GM12864 (cell line): ENCODE measurements at regions not wholly inside any gene's neighbourhood (a gene's known extent, or its start where the extent isn't known, plus 50 kb on each side); places are given as distances from the start of the nearest gene placed in this dataset.

Source experiments
- DNase-seq: peaks from one replicate; pipeline ENCODE4 v3.0.0-alpha.2; 2011; ENCODE audit warnings: low read depth
- H3K4me3 ChIP-seq: 2 replicates; pipeline ENCODE4 v1.5.1; 2011; ENCODE audit warnings: mild to moderate bottlenecking, low read depth, low read length, control low read depth
- TF ChIP-seq, protein P1 (sequence below): IDR thresholded peaks from 2 replicates; pipeline ENCODE4 v1.5.1; 2011; ENCODE audit warnings: low read depth, mild to moderate bottlenecking, moderate library complexity, low read length, control low read depth, inconsistent platforms; ENCODE audit errors: missing control alignments

DNA sequence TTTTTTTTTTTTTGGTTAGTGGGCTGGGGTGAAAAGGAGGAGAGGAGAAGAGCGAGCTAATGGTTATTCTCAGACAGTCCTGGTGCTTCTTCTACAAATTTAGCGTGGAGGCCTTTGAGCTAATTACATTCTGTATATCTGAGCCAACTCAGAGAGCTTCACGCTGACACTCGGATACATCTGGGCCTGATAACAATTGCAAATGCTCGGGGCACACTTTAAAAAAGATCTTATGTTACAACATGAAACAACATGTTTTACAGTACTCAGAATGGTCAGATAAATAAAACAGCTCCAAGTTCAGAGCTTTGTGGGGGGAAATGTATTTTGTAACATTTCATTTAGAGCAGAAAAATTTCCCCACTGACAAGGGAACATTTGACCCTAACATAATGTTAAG is 966.9 kb upstream of the NR2F2 start:
- no peak for DNase-seq
- no peak overlapping the region for H3K4me3 ChIP-seq
- TF ChIP-seq, protein P1, sequence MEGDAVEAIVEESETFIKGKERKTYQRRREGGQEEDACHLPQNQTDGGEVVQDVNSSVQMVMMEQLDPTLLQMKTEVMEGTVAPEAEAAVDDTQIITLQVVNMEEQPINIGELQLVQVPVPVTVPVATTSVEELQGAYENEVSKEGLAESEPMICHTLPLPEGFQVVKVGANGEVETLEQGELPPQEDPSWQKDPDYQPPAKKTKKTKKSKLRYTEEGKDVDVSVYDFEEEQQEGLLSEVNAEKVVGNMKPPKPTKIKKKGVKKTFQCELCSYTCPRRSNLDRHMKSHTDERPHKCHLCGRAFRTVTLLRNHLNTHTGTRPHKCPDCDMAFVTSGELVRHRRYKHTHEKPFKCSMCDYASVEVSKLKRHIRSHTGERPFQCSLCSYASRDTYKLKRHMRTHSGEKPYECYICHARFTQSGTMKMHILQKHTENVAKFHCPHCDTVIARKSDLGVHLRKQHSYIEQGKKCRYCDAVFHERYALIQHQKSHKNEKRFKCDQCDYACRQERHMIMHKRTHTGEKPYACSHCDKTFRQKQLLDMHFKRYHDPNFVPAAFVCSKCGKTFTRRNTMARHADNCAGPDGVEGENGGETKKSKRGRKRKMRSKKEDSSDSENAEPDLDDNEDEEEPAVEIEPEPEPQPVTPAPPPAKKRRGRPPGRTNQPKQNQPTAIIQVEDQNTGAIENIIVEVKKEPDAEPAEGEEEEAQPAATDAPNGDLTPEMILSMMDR: no peak

DNA sequence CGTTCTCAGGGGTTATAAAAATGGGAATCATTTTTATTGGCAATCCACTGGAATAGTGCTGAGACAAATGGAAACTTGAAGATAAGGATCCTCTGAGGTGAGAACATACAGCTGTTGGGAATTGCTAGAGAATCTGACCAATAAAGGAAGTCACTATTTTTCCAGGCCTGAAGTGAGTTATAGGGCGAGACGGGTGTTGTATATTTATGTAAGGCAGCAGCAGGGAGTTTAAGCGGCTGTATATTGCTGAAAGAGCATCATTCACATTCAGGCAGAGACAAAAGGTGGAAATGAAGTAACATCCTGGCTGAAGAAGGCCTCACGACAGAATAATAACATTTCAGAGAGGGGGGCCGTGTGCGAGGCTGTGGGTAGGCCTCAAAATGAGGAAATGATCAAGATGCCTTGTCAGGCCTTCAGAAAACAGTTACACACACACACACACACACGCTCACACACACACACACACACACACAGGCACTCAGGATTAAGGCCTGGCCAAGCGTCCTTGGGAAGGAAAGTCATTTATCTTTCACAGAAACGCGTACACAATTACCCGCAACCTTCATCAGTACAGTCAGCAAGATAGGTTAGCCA is 964.9 kb upstream of the NR2F2 start:
- TF ChIP-seq, protein P1: no peak
- DNase-seq: no peak

DNA sequence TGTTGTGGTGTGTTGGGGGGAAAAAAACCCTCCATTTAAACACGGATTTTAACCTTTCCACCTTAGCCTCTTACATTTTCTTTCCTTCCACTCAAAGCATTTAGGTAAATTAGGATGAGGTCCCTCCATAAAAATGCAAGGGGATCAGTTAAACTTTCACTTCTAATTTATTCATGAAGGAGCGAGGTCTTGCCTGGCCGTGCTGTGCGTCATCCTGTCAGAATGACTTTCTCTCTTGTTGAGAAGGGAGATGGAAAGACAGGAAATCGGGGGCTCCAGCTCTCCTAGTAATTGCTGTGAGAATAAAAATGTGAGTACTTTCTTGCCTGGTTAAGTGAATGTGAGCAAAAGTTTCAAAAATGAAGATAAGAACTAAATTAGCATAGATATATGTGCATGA is 962.3 kb upstream of the NR2F2 start:
- DNase-seq: no peak
- H3K4me3 ChIP-seq: no peak overlapping the region
- TF ChIP-seq, protein P1: no peak

More for the DNA sequence above, 964.9 kb upstream of the NR2F2 start:
- no peak overlapping the region for H3K4me3 ChIP-seq

DNA sequence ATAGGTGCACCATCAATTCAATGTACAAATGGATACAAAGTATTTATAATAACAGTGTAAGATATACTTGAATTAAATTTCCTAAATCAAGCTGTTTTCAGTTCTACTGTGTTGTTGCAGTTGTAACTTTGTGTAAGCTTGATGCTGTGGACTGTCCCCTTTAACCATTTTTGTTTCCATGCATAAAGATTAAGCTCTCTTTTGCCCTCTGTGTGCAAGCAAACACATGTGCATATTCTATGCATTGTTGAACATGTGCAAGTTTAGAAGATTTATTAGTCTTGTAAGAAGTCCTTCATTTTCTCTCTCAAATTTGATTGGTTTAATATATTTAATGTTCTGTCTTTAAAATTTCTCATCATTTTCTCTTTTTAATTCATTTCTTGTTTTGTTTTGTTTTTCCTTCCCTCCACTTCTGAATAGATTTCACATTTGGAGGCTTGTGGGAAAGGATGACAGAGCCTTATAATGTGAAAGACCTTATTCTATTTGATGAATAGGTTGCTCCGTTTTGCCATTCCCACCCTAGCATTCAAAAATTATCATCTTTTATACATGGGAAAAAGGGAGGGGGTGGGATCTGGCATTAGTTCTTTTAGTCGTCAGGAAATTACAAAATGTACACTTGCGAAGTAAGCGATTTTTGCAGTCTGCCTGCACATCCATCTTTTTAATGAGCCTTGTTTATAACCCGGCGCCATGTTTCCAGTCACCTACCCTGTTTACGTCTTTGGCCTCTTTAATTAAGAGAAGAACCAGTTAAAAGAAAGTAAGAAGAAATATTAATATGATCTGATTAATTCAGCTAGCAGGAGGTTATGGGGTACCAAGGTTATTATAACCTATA is 961.5 kb upstream of the NR2F2 start:
- TF ChIP-seq, protein P1: no peak
- DNase-seq: no peak
- no peak overlapping the region for H3K4me3 ChIP-seq

DNA sequence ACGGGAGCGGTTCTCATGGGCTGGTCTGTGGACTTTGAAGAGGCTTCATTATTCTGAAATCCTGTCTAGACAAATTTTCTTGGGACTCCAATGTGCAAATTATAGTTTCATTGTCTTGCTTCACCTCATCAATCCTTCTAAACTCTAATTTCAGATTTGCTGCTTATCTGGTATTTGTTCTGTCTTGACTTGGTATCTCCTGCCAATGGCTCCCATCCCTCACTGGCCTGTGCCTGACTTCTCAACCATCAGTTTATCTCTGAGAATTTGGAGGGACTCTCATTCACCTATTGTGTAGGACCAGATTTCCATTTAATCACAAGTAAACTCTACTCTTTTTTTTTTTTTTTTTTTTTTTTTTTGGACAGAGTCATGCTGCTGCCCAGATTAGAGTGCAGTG is 960.2 kb upstream of the NR2F2 start:
- H3K4me3 ChIP-seq: no peak overlapping the region
- TF ChIP-seq, protein P1: no peak
- no peak for DNase-seq

DNA sequence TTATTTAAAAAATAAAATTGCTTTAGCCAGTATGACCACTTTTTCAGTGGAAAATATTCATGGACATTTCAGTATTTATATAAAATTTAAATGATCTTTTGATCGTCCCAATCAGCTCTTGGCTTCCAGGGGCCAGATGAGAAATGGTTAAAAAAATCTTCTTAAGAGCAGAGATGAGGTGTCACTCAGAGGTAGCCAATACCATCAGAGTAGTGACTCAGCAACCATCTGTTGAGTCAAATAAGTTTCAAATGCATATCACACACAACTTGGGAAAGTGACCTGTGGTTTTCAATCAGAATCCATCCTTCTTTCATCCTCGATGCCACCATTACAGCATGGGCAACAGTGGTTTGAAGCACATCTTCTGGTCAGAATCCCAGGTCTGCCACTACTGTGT is 958.8 kb upstream of the NR2F2 start:
- H3K4me3 ChIP-seq: no peak overlapping the region
- TF ChIP-seq, protein P1: no peak
- no peak for DNase-seq
